Astrocyte (in vitro differentiated cells and primary cell): ENCODE measurements at regions not wholly inside any gene's neighbourhood (a gene's known extent, or its start where the extent isn't known, plus 50 kb on each side); places are given as distances from the start of the nearest gene placed in this dataset.

ENCODE experiments used
- DNase-seq: peaks from one replicate; pipeline ENCODE4 v3.0.0-alpha.2; 2010; ENCODE audit warnings: low read depth
- FAIRE-seq: peaks from 2 replicates; lab custom pipeline; 2011; peaks lifted over from hg19 to GRCh38; lab: Jason Lieb, UNC
- H2AFZ ChIP-seq: 2 replicates; pipeline ENCODE4 v1.6.0; 2012; ENCODE audit warnings: low read depth, low read length, inconsistent platforms
- H3K27ac ChIP-seq: 2 replicates; pipeline ENCODE4 v1.5.1; 2011; ENCODE audit warnings: low read depth, low read length, inconsistent platforms
- H3K27me3 ChIP-seq: 2 replicates; pipeline ENCODE4 v1.6.0; 2011; ENCODE audit warnings: low read length, inconsistent platforms; ENCODE audit not compliant: insufficient read depth
- H3K36me3 ChIP-seq: 2 replicates; pipeline ENCODE4 v1.5.1; 2011; ENCODE audit warnings: low read length, inconsistent platforms; ENCODE audit not compliant: insufficient read depth
- H3K4me1 ChIP-seq: 2 replicates; pipeline ENCODE4 v1.5.1; 2011; ENCODE audit warnings: low read length, inconsistent platforms; ENCODE audit not compliant: insufficient read depth
- H3K4me2 ChIP-seq: 2 replicates; pipeline ENCODE4 v1.6.0; 2012; ENCODE audit warnings: low read length, inconsistent platforms
- H3K4me3 ChIP-seq: 2 replicates; pipeline ENCODE4 v1.5.1; 2011; ENCODE audit warnings: low read depth, mild to moderate bottlenecking, low read length, inconsistent platforms; ENCODE audit not compliant: insufficient read depth
- H3K79me2 ChIP-seq: 2 replicates; pipeline ENCODE4 v1.6.0; 2012; ENCODE audit warnings: mild to moderate bottlenecking, low read length, inconsistent platforms; ENCODE audit not compliant: insufficient read depth
- H3K9ac ChIP-seq: 2 replicates; pipeline ENCODE4 v1.6.0; 2012; ENCODE audit warnings: mild to moderate bottlenecking, low read length, inconsistent platforms
- H3K9me3 ChIP-seq: 2 replicates; pipeline ENCODE4 v1.5.1; 2012; ENCODE audit warnings: low read depth, mild to moderate bottlenecking, low read length, inconsistent platforms; ENCODE audit not compliant: insufficient read depth
- H4K20me1 ChIP-seq: 2 replicates; pipeline ENCODE4 v1.6.0; 2012; ENCODE audit warnings: low read length, inconsistent platforms; ENCODE audit not compliant: insufficient read depth
- H3K27ac Mint-ChIP-seq: one replicate; pipeline ENCODE4 v1.8.0; 2021; ENCODE audit warnings: mild to moderate bottlenecking, mixed read lengths; ENCODE audit not compliant: unreplicated experiment
- H3K27me3 Mint-ChIP-seq: one replicate; pipeline ENCODE4 v1.8.0; 2021; ENCODE audit warnings: low read depth, mixed read lengths; ENCODE audit not compliant: unreplicated experiment
- H3K36me3 Mint-ChIP-seq: one replicate; pipeline ENCODE4 v1.8.0; 2021; ENCODE audit warnings: low read depth, mixed read lengths; ENCODE audit not compliant: unreplicated experiment
- H3K4me1 Mint-ChIP-seq: one replicate; pipeline ENCODE4 v1.8.0; 2021; ENCODE audit warnings: low read depth, mixed read lengths; ENCODE audit not compliant: unreplicated experiment
- H3K4me3 Mint-ChIP-seq: one replicate; pipeline ENCODE4 v1.8.0; 2021; ENCODE audit warnings: mild to moderate bottlenecking, moderate library complexity, mixed read lengths; ENCODE audit not compliant: unreplicated experiment
- H3K9me3 Mint-ChIP-seq: one replicate; pipeline ENCODE4 v1.8.0; 2021; ENCODE audit warnings: mild to moderate bottlenecking, mixed read lengths; ENCODE audit not compliant: unreplicated experiment
- EZH2 ChIP-seq: IDR thresholded peaks from 2 replicates; pipeline ENCODE4 v1.6.1; 2012; ENCODE audit warnings: mild to moderate bottlenecking, low read length, inconsistent platforms; ENCODE audit not compliant: insufficient read depth
- TF ChIP-seq, protein P1 (sequence below): IDR thresholded peaks from 2 replicates; pipeline ENCODE4 v1.5.1; 2011; ENCODE audit warnings: low read depth, mild to moderate bottlenecking, inconsistent platforms, low read length, moderate library complexity; ENCODE audit not compliant: insufficient read depth

DNA sequence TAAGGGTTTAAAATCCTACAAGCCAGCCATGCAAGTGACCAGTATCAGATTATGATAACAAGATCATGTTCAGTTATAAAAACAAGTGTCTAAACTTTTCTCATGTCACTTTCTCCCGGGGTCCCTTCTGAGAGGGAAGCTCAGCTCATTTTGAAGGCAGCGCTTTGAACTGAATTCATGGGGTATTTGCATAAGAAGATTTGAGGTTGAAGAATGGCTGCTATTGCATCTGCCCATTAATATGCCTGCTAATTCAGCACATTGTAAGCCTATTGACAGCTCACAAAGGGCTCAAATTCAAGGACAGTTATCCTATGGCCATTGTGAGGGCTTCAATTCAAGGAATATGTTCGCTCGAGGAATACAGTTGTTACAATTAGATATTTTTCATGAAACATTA is 290.2 kb upstream of the IRX3 start:
- no peaks in the 10 kb centered on the region for H3K9me3 ChIP-seq
- peaks cover 28% of the 10 kb centered on the region for H3K27me3 ChIP-seq
- Mint-ChIP-seq H3K27me3 (peaks cover 26% of the 10 kb centered on the region), H3K36me3 (no peaks in the 10 kb centered on the region), H3K9me3 (no peaks in the 10 kb centered on the region), H3K4me3 (no peak overlapping the region), H3K4me1 (no peaks in the 10 kb centered on the region), H3K27ac (no peak overlapping the region)
- TF ChIP-seq, protein P1, sequence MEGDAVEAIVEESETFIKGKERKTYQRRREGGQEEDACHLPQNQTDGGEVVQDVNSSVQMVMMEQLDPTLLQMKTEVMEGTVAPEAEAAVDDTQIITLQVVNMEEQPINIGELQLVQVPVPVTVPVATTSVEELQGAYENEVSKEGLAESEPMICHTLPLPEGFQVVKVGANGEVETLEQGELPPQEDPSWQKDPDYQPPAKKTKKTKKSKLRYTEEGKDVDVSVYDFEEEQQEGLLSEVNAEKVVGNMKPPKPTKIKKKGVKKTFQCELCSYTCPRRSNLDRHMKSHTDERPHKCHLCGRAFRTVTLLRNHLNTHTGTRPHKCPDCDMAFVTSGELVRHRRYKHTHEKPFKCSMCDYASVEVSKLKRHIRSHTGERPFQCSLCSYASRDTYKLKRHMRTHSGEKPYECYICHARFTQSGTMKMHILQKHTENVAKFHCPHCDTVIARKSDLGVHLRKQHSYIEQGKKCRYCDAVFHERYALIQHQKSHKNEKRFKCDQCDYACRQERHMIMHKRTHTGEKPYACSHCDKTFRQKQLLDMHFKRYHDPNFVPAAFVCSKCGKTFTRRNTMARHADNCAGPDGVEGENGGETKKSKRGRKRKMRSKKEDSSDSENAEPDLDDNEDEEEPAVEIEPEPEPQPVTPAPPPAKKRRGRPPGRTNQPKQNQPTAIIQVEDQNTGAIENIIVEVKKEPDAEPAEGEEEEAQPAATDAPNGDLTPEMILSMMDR: no peak
- TF ChIP-seq EZH2: no peak
- no peak overlapping the region for H3K4me3 ChIP-seq
- no peak overlapping the region for H3K4me2 ChIP-seq
- no peak for DNase-seq
- FAIRE-seq: no peak
- H4K20me1 ChIP-seq: no peaks in the 10 kb centered on the region
- no peak overlapping the region for H3K27ac ChIP-seq
- no peak overlapping the region for H3K9ac ChIP-seq
- no peaks in the 10 kb centered on the region for H3K36me3 ChIP-seq
- no peaks in the 10 kb centered on the region for H3K79me2 ChIP-seq
- no peaks in the 10 kb centered on the region for H3K4me1 ChIP-seq
- H2AFZ ChIP-seq: no peak overlapping the region

DNA sequence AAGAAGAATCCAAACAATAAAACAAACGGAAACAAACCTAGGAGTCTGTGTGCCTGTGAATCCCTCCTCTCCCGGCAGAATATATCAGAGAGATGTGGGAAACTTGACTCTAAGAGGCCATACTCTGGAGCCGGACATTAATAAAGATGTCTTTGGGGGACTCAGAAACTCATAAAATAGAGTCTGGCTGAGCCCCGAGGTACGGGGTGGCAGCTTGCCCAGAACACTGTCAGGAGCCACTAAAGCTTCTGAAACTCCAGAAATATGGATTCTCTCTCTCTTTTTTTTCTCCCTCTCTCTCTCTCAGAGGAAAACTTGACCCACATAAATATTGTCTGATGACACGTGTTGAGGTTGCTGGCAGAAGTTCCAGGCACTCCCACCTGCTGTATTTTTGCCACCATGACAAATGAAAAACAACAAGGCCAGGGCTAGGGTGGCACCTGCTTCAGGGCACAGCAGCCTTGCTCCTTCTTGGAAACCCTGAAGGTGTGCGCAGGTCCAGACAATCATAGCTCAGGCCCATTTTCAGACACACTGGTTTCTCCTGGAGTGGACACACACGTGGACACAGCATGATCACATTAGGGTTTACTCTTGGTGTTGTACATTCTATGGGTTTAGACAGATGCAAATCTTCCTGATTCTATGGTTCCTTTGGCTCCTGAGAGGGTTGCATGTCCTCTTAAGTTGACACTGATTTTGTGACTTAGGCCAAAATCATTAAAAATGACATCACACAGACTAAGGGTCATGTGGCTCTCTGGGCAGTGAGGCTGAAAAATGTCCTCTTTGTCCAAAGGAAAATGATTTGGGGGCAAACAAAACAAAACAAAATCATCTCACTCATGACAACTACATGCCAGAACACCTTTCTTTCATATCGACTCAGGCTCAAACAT is 282.6 kb upstream of the IRX3 start:
- FAIRE-seq: no peak
- no peaks in the 10 kb centered on the region for H3K9me3 ChIP-seq
- H3K27ac Mint-ChIP-seq: no peak overlapping the region
- no peaks in the 10 kb centered on the region for H3K36me3 ChIP-seq
- TF ChIP-seq, protein P1: no peak
- TF ChIP-seq EZH2: no peak
- H3K4me3 Mint-ChIP-seq: no peak overlapping the region
- no peak overlapping the region for H3K4me2 ChIP-seq
- H3K4me3 ChIP-seq: no peak overlapping the region
- H3K27ac ChIP-seq: no peak overlapping the region
- no peaks in the 10 kb centered on the region for H3K4me1 ChIP-seq
- no peaks in the 10 kb centered on the region for H3K36me3 Mint-ChIP-seq
- no peak overlapping the region for H3K9ac ChIP-seq
- H3K9me3 Mint-ChIP-seq: no peaks in the 10 kb centered on the region
- peaks cover 6% of the 10 kb centered on the region for H3K27me3 Mint-ChIP-seq
- H4K20me1 ChIP-seq: no peaks in the 10 kb centered on the region
- H2AFZ ChIP-seq: no peak overlapping the region
- no peaks in the 10 kb centered on the region for H3K4me1 Mint-ChIP-seq
- no peaks in the 10 kb centered on the region for H3K27me3 ChIP-seq
- no peaks in the 10 kb centered on the region for H3K79me2 ChIP-seq
- no peak for DNase-seq

DNA sequence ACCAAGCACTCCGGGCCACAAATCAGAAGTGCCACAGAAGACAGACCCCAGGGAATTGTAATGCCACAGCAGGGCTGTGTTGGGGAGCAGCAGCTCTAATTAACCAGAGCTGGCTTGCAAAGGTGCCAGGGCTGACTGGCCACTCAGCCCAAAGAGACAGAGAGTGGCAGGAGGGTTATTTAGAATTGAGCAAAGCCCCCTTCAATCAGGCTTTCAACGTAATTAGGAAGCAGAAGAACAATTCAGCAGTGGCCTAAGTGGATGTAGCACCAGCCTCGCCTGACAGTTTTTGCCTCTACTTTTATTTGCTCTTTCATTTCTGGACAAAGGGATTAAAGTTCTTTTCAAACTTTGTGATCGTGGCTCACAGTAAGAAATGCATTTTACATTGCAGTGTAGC is 278.3 kb upstream of the IRX3 start:
- TF ChIP-seq EZH2: no peak
- TF ChIP-seq, protein P1: no peak
- Mint-ChIP-seq H3K4me3 (no peak overlapping the region), H3K36me3 (no peaks in the 10 kb centered on the region), H3K27me3 (peaks cover 6% of the 10 kb centered on the region), H3K9me3 (no peaks in the 10 kb centered on the region), H3K4me1 (no peaks in the 10 kb centered on the region), H3K27ac (no peak overlapping the region)
- Histone ChIP-seq H3K9me3 (no peaks in the 10 kb centered on the region), H3K4me2 (no peak overlapping the region), H3K36me3 (no peaks in the 10 kb centered on the region), H3K4me1 (no peaks in the 10 kb centered on the region), H3K27ac (no peak overlapping the region), H3K4me3 (no peak overlapping the region), H3K79me2 (no peaks in the 10 kb centered on the region), H3K9ac (no peak overlapping the region), H2AFZ (no peak overlapping the region), H4K20me1 (no peaks in the 10 kb centered on the region), H3K27me3 (no peaks in the 10 kb centered on the region)
- FAIRE-seq (no peak), DNase-seq (no peak)
